T-helper 2 cell (primary cell): ENCODE measurements at regions not wholly inside any gene's neighbourhood (a gene's known extent, or its start where the extent isn't known, plus 50 kb on each side); places are given as distances from the start of the nearest gene placed in this dataset.
"Not testable (repeated sequence)": the region's sequence is repeated elsewhere in the genome, so short reads cannot be mapped to it uniquely, and the experiment has no call there.

Experiments used
- DNase-seq, 5 experiments: peaks; one replicate each; pipeline versions ENCODE4 v3.0.0 to v3.0.0-alpha.2; 2012 to 2022

- no peak for DNase-seq
Measured at GRCh38 chr10:25076506-25077177, 60.2 kb downstream of the THNSL1 start.

- peak in 1 of 5 experiments; percentile 8 for DNase-seq
Measured at GRCh38 chr10:25078658-25079431, 62.4 kb downstream of the THNSL1 start.

GRCh38 chr10:25080880-25081581, 64.6 kb downstream of the THNSL1 start:
- DNase-seq: peak in 4 of 5 experiments; percentile 12 to 50 (median 27)

GRCh38 chr10:25082276-25083204, 66.1 kb downstream of the THNSL1 start:
- no peak for DNase-seq

- DNase-seq: no peak
Measured at GRCh38 chr10:25083546-25084111, 67.2 kb downstream of the THNSL1 start.

- no peak for DNase-seq
Measured at GRCh38 chr10:25084447-25084846, 68.0 kb downstream of the THNSL1 start.

GRCh38 chr10:25094590-25094989, 78.2 kb downstream of the THNSL1 start:
- DNase-seq: no peak

- DNase-seq: no peak
Measured at GRCh38 chr10:25097669-25098411, 77.0 kb upstream of the GPR158 start.

- no peak for DNase-seq
Measured at GRCh38 chr10:25100141-25100540, 74.7 kb upstream of the GPR158 start.

GRCh38 chr10:25101461-25102146, 73.2 kb upstream of the GPR158 start:
- no peak for DNase-seq

GRCh38 chr10:25102147-25102822, 72.5 kb upstream of the GPR158 start:
- no peak for DNase-seq

GRCh38 chr10:25103703-25104102, 71.1 kb upstream of the GPR158 start:
- no peak for DNase-seq

GRCh38 chr10:25104441-25104840, 70.4 kb upstream of the GPR158 start:
- DNase-seq: no peak

- DNase-seq: no peak
Measured at GRCh38 chr10:25105262-25105661, 69.5 kb upstream of the GPR158 start.

GRCh38 chr10:25105743-25106260, 69.0 kb upstream of the GPR158 start:
- DNase-seq: no peak

- no peak for DNase-seq
Measured at GRCh38 chr10:25107756-25108155, 67.0 kb upstream of the GPR158 start.

- not testable (repeated sequence) for DNase-seq
Measured at GRCh38 chr10:25109896-25110295, 64.9 kb upstream of the GPR158 start.

- no peak for DNase-seq
Measured at GRCh38 chr10:25112016-25112415, 62.8 kb upstream of the GPR158 start.

- peak in 1 of 5 experiments; percentile 43 for DNase-seq
Measured at GRCh38 chr10:25113191-25114035, 61.4 kb upstream of the GPR158 start.
